Ovary (tissue), 3 donors: ENCODE measurements at regions not wholly inside any gene's neighbourhood (a gene's known extent, or its start where the extent isn't known, plus 50 kb on each side); places are given as distances from the start of the nearest gene placed in this dataset.

Source experiments
- EP300 ChIP-seq: sonication (generic); formaldehyde crosslinking; IDR thresholded peaks from one replicate; pipeline ENCODE4 v1.6.1; 2017; ENCODE audit warnings: antibody characterized with exemption
- POLR2A ChIP-seq: fragments of 450-650 bp; IDR thresholded peaks from one replicate; pipeline ENCODE4 v1.6.1; 2017; ENCODE audit warnings: antibody characterized with exemption, mild to moderate bottlenecking, moderate library complexity
- TF ChIP-seq, protein P1 (sequence below), 3 donors: fragments of 450-650 bp in 2 of 3; fragments of 200-600 bp in 1 of 3; IDR thresholded peaks; one replicate each; pipeline versions ENCODE4 v1.5.1 to v1.8.0; 2016 to 2022; ENCODE audit warnings: antibody characterized with exemption in 3 of 3, mild to moderate bottlenecking in 1 of 3
- donor health status: DM: no; HTN: no; CAD: no.

DNA sequence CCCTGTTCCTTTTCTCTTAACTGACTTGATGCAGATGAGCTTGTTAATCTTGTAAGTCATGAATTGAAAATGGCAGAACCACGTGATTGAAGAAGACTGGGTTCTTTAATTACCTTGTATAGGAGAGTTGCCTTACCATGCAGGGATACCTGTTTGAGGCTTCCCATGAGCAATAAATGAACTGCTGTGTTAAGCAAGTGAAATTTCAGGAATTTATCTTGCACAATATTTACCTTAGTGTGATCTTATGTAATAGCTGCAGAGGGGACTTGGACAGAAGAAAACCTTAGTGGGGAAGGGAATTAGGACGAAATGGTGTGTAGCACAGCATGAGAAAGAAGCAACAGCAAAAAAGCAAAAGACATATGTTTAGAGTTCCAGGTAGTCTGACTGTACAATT lies 384.0 kb upstream of the TMEFF2 start:
- TF ChIP-seq, protein P1, sequence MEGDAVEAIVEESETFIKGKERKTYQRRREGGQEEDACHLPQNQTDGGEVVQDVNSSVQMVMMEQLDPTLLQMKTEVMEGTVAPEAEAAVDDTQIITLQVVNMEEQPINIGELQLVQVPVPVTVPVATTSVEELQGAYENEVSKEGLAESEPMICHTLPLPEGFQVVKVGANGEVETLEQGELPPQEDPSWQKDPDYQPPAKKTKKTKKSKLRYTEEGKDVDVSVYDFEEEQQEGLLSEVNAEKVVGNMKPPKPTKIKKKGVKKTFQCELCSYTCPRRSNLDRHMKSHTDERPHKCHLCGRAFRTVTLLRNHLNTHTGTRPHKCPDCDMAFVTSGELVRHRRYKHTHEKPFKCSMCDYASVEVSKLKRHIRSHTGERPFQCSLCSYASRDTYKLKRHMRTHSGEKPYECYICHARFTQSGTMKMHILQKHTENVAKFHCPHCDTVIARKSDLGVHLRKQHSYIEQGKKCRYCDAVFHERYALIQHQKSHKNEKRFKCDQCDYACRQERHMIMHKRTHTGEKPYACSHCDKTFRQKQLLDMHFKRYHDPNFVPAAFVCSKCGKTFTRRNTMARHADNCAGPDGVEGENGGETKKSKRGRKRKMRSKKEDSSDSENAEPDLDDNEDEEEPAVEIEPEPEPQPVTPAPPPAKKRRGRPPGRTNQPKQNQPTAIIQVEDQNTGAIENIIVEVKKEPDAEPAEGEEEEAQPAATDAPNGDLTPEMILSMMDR (IDR thresholded peaks at IDR 0.05): no peak
- no peak for TF ChIP-seq POLR2A
- TF ChIP-seq EP300: no peak
